Muscle of arm (tissue), 1 donor: ENCODE measurements at regions not wholly inside any gene's neighbourhood (a gene's known extent, or its start where the extent isn't known, plus 50 kb on each side); places are given as distances from the start of the nearest gene placed in this dataset.
"Not testable (repeated sequence)": the region's sequence is repeated elsewhere in the genome, so short reads cannot be mapped to it uniquely, and the experiment has no call there.

ENCODE experiments used
- DNase-seq: peaks from one replicate; pipeline ENCODE4 v3.0.0-alpha.2; 2013

GRCh38 chr4:60485276-60485675 lies 714.9 kb upstream of the ADGRL3 start:
- DNase-seq: no peak

- DNase-seq: not testable (repeated sequence)
These were observed 712.9 kb upstream of the ADGRL3 start for GRCh38 chr4:60487118-60487761.

- no peak for DNase-seq
These were observed 699.3 kb upstream of the ADGRL3 start for GRCh38 chr4:60500810-60501209.

GRCh38 chr4:60502733-60503132 lies 697.4 kb upstream of the ADGRL3 start:
- DNase-seq: no peak

GRCh38 chr4:60506061-60506460 lies 694.1 kb upstream of the ADGRL3 start:
- DNase-seq: no peak

- no peak for DNase-seq
These were observed 677.9 kb upstream of the ADGRL3 start for GRCh38 chr4:60522265-60522664.

GRCh38 chr4:60531776-60532379 lies 668.2 kb upstream of the ADGRL3 start:
- DNase-seq: no peak

GRCh38 chr4:60544981-60545380 lies 655.1 kb upstream of the ADGRL3 start:
- DNase-seq: no peak

GRCh38 chr4:60562334-60562733 lies 637.8 kb upstream of the ADGRL3 start:
- DNase-seq: no peak

GRCh38 chr4:60565558-60565957 lies 634.6 kb upstream of the ADGRL3 start:
- DNase-seq: no peak

- DNase-seq: no peak
These were observed 624.8 kb upstream of the ADGRL3 start for GRCh38 chr4:60575336-60575735.

- DNase-seq: no peak
These were observed 620.8 kb upstream of the ADGRL3 start for GRCh38 chr4:60579335-60579734.

- DNase-seq: no peak
These were observed 618.1 kb upstream of the ADGRL3 start for GRCh38 chr4:60581919-60582536.

- no peak for DNase-seq
These were observed 611.6 kb upstream of the ADGRL3 start for GRCh38 chr4:60588556-60588955.

- DNase-seq: no peak
These were observed 610.7 kb upstream of the ADGRL3 start for GRCh38 chr4:60589425-60589824.

GRCh38 chr4:60590116-60590515 lies 610.0 kb upstream of the ADGRL3 start:
- DNase-seq: no peak

GRCh38 chr4:60605646-60606354 lies 594.3 kb upstream of the ADGRL3 start:
- no peak for DNase-seq

- DNase-seq: no peak
These were observed 588.2 kb upstream of the ADGRL3 start for GRCh38 chr4:60611762-60612496.

- no peak for DNase-seq
These were observed 582.4 kb upstream of the ADGRL3 start for GRCh38 chr4:60617731-60618130.

GRCh38 chr4:60619531-60620305 lies 580.4 kb upstream of the ADGRL3 start:
- no peak for DNase-seq

GRCh38 chr4:60637976-60638375 lies 562.1 kb upstream of the ADGRL3 start:
- no peak for DNase-seq
